Spleen (tissue), 7 donors: ENCODE measurements at regions not wholly inside any gene's neighbourhood (a gene's known extent, or its start where the extent isn't known, plus 50 kb on each side); places are given as distances from the start of the nearest gene placed in this dataset.

Experiments used
- CTCF ChIP-seq, 11 experiments: fragments of 200-600 bp in 7 of 11; fragments of 450-650 bp in 4 of 11; sonication (generic) in 4 of 11; IDR thresholded peaks in 8 of 11; conservative IDR thresholded peaks in 3 of 11; 1 replicate in 7 of 11; 2 replicates in 4 of 11; pipeline versions ENCODE4 v1.4.0 to v1.8.0; 2016 to 2021; ENCODE audit warnings: antibody characterized with exemption in 11 of 11, inconsistent platforms in 4 of 11, mild to moderate bottlenecking in 1 of 11
- POLR2AphosphoS5 ChIP-seq, 3 donors: sonication (generic); formaldehyde crosslinking; IDR thresholded peaks; one replicate each; pipeline ENCODE4 v1.5.1; 2017; ENCODE audit warnings: antibody characterized with exemption in 3 of 3
- donor health status: DM: no; HTN: no; CAD: no; lungs with moderate emphysema.
- donor health status: DM: no; HTN: no; CAD: no.
- donor health status: DM: no; HTN: no; CAD: no.

GRCh38 chr1:229107304-229107815 is 163.6 kb upstream of the RAB4A start:
- TF ChIP-seq POLR2AphosphoS5 (IDR thresholded peaks at IDR 0.05) = no peak
- TF ChIP-seq CTCF (IDR thresholded peaks at IDR 0.05 in 8 of 11, conservative IDR thresholded peaks at IDR 0.05 in 3 of 11) = no peak
